Stimulated activated CD4-positive, alpha-beta T cell treated with anti-CD3 and anti-CD28 coated beads, TNF-alpha, amount 100 ng/mL, for 24 hours (primary cell): ENCODE measurements at regions not wholly inside any gene's neighbourhood (a gene's known extent, or its start where the extent isn't known, plus 50 kb on each side); places are given as distances from the start of the nearest gene placed in this dataset.

Experiments used
- DNase-seq, 3 experiments: peaks; one replicate each; pipeline ENCODE4 v3.0.0-alpha.2; 2020; ENCODE audit warnings: low read depth in 3 of 3

DNA sequence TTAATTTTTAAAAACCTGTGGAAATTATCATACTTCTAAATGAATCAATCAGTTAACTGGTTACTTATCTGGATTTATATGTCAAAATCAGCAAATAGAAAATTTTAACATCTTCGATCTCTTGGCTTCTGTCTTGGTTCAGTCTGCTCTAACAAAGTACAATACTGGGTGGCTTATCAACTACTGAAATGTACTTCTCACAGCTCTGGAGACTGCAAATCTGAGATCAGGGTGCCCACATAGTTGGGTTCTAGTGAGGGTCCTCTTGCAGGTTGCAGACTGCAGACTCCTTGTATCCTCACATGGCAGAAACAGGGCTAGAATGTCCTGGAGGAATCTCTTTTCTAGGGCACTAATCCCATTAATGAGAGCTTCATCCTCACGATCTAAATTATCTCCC lies 1851.6 kb upstream of the TENM3 start:
- DNase-seq: no peak

GRCh38 chr4:180394312-180394711 lies 1848.9 kb upstream of the TENM3 start:
- no peak for DNase-seq

- DNase-seq: no peak
Measured at GRCh38 chr4:180394730-180395129, 1848.5 kb upstream of the TENM3 start.

DNA sequence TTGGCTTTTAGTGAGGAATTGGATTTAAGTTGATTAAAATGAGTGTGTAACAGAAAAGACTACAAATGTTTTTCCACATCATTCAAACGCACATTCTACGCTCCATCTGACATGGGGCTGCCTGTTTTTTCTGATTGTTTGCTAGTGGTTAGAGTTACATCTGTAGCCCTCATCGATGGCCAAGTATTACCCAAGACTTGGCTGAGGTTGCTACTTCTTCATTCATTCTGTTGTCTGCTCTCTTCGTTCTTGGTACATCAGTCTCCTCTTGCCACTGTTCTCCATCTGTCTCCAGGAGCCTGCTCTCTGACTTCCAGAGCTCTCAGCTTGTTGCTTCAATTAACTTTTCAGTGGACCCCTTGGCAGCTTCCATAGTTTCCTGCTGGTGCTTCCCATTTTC lies 1844.6 kb upstream of the TENM3 start:
- no peak for DNase-seq

DNA sequence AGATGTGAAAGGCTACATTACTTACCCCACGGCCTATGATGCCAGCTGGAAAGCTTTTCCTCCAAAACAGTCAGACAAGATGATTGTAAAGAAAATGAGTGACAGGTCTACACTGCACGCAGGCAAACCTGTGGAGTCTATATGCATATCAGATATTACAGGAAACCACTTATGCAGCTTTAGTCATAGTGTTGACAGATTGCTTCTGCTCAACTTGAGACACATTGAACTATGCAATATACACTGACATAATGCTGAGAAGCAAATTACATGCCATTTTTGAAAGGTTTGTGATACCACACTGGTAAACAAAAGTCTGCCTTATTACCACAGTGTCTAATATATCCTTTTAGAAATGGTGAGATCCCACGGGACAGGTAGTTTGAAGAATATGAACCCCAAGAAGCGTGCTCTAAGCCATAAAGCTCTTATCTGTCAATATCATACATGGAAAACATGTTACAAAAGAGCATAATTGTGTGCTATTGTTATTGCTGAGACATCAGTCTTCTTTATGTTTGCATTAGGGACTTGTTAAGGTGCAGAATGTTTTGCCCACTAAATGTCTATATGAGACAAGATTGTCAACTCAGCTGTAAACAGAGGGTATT lies 1835.8 kb upstream of the TENM3 start:
- DNase-seq: no peak

- no peak for DNase-seq
Measured at GRCh38 chr4:180418819-180419531, 1824.2 kb upstream of the TENM3 start.

- DNase-seq: no peak
Measured at GRCh38 chr4:180422989-180423711, 1820.1 kb upstream of the TENM3 start.

GRCh38 chr4:180423712-180424057 lies 1819.5 kb upstream of the TENM3 start:
- DNase-seq: no peak

DNA sequence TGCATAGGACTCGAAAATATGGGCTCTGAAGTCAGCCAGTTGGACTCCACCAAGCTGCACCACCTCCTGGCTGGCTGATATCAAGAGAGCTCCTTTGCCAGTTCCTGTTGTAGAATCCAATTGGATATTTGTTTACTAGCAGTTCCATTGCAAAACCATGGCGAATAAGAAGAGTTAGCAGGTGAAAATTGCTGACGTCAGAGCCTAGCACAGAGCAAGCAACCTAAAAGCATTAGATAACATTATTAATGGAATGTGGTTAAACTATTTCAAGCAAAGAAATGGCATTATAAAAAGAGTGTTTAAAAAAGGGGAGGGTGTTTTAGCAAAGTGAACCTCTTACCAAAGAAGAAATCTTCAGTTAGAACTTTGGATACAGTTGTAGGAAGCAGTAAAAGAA lies 1816.3 kb upstream of the TENM3 start:
- no peak for DNase-seq

- DNase-seq: no peak
Measured at GRCh38 chr4:180430283-180430682, 1812.9 kb upstream of the TENM3 start.

GRCh38 chr4:180434131-180434895 lies 1808.9 kb upstream of the TENM3 start:
- no peak for DNase-seq

- DNase-seq: no peak
Measured at GRCh38 chr4:180436361-180436760, 1806.8 kb upstream of the TENM3 start.

- no peak for DNase-seq
Measured at GRCh38 chr4:180437601-180438000, 1805.6 kb upstream of the TENM3 start.

DNA sequence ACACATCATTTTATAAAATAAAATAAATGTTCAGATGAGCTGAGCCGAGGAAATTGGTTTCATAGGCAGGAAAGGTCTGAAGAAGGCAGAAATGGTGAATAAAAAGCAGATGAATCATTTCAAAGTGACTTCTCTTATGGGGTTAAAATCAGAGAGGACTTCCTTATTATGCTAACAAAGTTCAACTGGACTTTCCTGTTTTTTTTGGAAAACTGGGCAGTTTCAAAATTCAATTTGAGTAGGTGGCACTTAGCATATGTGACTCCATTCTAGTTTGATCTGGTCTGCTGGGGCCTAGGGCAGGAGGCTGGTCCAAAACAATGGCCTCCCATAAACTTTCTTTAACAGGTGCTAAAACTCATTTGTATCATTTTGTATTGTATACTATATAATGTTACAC lies 1794.9 kb upstream of the TENM3 start:
- no peak for DNase-seq

GRCh38 chr4:180449395-180449956 lies 1793.7 kb upstream of the TENM3 start:
- peak in 1 of 3 experiments; percentile 1 for DNase-seq

GRCh38 chr4:180455226-180455625 lies 1788.0 kb upstream of the TENM3 start:
- DNase-seq: no peak

DNA sequence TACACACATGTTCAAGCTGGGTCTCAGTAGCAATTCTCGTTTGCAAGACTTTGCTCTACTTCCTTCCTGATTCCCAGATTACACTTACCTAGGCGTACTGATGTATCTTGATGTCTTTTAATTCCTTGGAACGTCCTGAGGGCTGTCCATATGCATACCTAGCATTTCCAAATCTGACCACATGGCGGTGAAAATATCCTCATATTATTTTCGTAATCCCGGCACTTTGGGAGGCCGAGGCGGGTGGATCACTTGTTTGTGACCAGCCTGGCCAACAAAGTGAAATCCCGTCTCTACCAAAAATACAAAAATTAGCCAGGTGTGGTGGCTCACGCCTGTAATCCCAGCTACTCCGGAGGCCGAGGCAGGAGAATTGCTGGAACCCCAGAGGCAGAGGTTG lies 1786.3 kb upstream of the TENM3 start:
- DNase-seq: no peak

DNA sequence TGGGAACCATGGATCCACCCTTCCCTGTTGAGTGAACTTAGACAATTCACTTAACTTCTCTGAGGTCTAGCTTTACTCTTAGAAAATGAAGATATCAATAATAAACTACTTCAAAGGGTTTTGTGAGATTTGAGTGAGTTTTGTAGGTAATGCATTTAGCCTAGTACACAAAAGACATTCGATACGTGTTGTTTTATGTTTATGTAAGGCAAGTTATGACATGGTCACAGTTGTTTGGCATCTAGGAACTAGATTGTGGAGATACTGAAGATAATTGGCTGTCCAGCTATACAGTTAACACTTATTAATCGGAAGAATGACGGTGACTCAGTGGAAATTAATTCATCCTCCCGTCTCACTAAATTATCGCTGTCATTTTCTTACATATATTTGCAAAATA lies 1781.1 kb upstream of the TENM3 start:
- DNase-seq: no peak

- no peak for DNase-seq
Measured at GRCh38 chr4:180465364-180465763, 1777.8 kb upstream of the TENM3 start.

- DNase-seq: no peak
Measured at GRCh38 chr4:180483036-180483435, 1760.2 kb upstream of the TENM3 start.

DNA sequence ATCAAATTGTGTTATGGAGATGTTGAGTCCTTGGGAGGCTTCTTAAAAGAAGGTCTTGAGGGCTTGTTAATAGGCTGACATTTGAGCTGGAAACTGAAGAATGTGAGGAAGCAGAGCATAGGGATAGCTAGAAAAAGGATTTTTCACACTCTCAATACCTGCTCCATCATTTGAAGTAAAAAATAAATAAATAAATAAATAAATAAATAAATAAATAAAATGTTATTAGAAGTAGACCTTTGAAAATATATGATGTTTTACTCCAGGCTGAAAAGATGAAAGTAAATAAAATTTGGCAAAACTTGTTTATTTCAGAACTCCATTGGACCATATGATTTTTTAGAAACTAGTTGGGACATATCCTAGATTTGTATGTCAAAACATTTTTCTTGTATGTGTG lies 1757.8 kb upstream of the TENM3 start:
- no peak for DNase-seq

GRCh38 chr4:180486342-180486741 lies 1756.9 kb upstream of the TENM3 start:
- no peak for DNase-seq
